SW480 (cell line): ENCODE measurements at regions not wholly inside any gene's neighbourhood (a gene's known extent, or its start where the extent isn't known, plus 50 kb on each side); places are given as distances from the start of the nearest gene placed in this dataset.

Experiments used
- DNase-seq: peaks from one replicate; pipeline ENCODE4 v3.0.0-alpha.2; 2016; ENCODE audit warnings: low spot score

GRCh38 chr17:79341816-79342215 lies 267.2 kb downstream of the ENGASE start:
- no peak for DNase-seq

DNA sequence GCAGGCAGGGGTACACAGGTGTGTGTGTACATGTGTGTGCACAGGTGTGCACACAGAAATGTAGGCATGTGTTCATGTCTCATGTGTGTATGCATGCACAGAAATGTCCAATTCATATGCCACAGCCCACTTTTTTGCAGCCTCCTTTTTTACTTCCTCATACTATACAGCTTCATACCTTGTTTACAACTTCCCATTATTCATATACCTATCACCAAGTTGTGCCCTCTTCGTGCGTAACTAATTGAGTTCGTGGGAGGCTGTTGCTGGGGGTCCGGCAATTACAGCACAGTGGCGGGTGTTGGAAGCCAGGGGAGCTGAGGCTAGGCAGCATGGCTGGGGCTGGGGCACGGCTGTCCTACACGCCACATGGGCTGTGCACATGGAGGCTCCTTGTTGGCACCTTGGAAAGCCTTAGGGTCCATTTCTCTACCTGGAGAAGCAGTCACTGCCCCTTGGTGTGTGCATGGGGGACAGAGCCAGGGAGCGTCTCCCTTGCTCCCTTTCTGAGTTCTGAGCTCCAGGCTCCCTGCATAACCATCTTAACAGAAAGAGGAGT lies 266.7 kb downstream of the ENGASE start:
- DNase-seq, result no peak

DNA sequence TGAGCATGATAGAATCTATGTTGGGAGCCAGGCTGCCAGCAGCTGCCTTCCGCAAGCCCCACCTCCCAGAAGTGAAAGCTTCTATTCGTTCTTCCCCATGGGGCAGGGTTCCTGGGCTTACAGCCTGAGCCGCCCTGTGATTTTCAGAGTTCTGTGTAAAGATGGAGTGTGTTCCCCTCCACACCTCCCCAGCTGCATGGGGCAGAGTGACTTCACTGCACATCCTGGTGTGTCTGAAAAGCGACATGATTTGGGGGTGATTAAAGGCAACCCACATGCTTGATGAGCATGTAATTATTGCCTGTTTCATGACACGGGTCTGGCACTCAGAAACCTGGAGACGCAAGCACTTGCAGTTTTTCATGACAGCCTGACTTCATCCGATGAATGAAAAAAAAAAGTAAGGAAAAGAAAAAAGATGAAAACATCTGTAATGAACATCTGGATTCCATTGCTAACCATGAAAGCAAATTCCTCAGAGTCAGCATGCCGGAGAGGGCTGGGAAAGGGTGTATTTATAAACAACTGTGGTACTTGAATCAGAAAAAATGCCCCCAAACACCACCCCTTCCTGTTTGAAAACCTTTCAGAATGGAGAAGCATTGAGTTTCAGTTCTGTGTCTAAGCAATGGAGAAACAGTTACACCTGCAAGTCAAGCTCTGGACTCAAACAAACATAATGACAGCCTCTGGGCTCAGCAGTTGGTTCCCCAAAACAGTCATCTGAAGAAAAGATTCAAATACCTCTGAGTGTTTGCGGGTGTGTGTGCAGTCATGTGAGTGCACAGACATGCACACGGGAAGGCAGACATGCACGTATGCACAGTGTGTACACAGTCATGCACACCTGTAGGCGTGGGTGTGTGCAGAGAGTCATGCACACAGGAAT lies 266.0 kb downstream of the ENGASE start:
- no peak for DNase-seq

GRCh38 chr17:79339321-79339720 lies 264.7 kb downstream of the ENGASE start:
- DNase-seq, result no peak

DNA sequence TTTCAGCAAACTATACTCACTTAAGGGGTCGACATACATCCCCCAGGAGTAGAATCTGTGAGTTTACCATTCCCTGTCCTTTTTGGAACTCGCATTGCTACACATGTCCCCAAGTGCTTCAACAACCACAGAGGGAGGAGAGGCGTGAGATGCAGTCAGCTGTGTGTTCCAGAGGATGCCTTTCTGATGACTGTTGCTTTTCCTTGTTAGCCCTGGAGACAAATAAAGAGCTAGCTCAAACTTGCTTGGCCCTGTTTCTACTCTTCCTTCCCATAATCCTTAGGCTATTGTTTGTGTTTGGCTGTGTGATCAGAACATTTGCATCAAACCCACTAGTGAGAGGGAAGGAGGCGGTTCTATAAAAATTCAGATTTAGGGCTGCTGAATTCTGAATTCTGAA lies 264.0 kb downstream of the ENGASE start:
- peak; percentile 8 for DNase-seq

GRCh38 chr17:79338152-79338551 lies 263.5 kb downstream of the ENGASE start:
- no peak for DNase-seq

GRCh38 chr17:79337053-79337452 lies 262.4 kb downstream of the ENGASE start:
- no peak for DNase-seq

DNA sequence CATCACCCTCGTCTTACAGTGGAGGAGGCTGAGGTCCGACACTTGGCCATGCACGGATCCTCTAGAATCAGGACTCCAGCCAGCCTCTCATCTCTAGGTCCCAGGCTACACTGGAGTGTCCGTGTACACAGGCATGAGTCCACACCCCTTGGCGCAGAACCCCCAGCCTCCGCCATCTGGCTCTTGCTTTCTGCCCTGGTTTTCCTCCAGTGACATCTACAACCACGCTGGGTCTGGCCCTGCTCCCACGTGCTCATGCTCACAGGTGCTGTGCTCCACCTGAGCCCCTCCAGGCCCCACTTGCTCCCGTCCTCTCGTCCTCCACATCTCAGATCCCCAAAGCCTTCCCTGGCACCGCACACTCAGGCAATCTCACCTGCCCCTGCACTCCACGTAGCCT lies 260.8 kb downstream of the ENGASE start:
- no peak for DNase-seq

GRCh38 chr17:79332011-79332554 lies 257.5 kb downstream of the ENGASE start:
- no peak for DNase-seq

GRCh38 chr17:79331492-79331891 lies 256.9 kb downstream of the ENGASE start:
- no peak for DNase-seq

- no peak for DNase-seq
These were observed 256.1 kb downstream of the ENGASE start for GRCh38 chr17:79330696-79331095.

DNA sequence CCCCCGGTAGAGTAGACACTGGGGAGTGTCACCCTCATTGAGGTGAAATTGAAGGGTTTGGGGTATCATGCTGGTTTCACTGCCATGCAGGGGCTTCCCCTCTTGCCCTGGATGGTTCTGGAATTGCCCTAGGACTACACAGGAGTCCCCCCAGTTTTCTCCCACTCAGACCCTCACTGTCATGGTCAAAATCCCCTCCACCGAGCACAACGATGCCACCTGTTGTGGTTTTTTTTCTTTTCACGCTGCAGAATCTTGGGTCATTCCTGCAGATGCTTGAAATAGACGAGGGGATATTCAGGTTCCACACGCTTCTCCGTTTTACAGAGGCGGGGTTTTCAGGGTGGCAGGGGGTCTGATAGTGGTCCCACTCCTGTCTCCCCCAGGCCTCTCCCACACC lies 255.6 kb downstream of the ENGASE start:
- no peak for DNase-seq

DNA sequence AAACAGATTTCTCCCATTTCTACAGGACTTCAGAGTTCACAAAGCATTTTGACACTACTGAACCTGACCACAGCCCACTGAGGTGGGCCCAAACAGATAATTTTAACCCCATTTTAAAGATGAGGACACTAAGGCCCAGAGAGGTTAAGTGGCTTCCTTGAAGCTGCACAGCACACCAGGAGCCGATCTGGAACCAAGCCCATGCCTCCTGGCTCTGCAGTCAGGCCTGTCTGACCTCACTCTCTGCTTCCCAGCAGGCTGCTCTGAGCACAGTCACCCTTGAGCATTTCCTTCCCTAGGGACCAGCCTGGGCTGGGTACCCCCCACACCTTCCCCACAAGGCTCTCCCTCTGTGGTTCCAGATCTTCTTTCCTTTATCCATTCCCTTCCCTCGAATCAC lies 252.2 kb downstream of the ENGASE start:
- no peak for DNase-seq

DNA sequence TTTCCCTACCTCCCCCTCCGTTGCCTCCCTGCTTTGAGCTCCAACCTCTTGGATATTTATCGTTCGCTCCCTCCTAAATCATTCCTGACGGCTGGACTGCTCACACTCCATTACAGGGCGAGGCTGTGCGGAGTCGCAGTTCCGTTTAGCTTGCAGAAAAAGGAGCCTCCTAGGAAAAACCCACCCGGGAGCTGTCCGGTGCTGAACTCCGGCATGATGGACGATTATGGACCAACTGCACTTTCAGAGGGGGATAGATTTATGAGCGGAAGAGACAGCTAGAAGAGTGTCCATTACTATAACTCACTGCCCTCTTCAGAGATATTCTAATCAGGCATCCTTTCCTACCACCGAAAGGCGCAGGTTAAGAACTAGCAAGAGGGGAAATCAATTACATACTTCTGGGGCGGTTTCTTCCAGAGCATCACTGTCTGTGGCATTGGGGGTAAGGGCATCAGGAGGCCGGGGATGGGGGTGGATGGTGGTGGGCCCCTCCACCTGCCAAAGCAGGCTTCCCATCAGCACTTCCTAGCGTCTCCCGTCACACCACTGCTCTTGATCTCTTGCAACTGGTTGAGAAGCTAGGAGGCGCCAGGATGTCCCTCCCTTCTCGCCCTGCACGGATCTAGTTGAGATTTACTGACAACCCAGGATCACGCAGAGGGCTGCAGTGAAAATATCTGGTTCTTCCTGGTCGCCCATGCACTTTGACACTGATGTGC lies 251.2 kb downstream of the ENGASE start:
- DNase-seq, result no peak

DNA sequence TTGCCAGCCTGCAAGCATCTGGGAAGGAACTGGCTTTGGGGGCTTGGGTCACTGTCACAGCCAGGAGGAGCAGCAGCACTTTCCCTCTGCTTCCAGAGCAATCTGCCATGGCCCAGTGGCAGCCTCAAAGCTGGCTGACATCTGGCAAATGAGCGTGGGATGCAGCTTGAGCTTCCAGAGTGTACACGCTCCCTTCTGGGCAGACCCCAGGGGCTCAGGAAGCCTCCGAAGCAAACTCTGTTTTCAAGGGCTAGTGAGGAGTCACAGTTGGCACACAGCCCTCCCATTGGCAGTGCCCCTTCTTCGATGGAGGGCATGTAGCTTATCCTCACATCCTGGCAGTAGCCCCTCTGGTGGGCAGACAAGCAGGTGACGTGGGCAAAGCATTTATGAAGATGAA lies 249.6 kb downstream of the ENGASE start:
- DNase-seq, result no peak

GRCh38 chr17:79323566-79323965 lies 248.9 kb downstream of the ENGASE start:
- DNase-seq, result no peak

- DNase-seq, result no peak
These were observed 247.8 kb downstream of the ENGASE start for GRCh38 chr17:79322211-79323123.

DNA sequence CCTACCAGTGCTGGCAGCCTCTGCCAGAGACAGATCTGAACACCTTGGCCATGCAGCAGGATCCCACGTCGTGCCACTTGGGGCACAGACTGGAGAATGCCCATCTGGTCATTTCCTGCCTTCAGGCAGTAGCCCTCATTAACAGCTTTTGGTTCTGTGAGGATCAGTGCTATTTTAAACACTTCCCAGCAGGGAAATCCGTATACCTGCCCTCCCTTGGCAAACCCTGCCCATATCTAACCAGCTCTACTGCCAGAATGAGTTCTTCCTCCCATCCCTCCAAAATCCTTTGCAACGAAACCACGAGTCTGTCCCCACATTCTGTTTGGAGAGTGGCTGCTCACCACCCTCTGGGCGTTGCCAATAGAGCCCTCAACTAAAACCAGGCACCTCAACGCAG lies 245.7 kb downstream of the ENGASE start:
- no peak for DNase-seq

DNA sequence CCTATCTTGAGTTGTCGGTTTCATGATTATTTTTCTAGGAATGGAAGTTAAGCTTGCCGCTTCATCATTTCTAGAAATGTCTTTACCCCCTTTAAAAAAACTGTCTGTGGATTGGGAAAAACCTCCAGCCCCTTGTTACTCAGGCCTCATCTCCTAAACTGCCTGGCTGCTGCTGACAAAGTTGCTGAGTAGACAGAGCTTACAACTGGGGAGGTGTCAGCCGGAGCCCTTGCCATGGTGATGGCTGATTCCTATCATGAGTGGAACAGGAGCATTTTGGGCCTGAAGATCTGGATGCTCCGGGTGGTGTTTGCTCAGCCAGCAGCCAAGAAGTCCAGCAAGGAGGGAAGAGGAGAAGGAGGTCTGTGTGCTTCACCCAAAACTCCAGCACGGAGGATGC lies 243.3 kb downstream of the ENGASE start:
- DNase-seq, result no peak

- DNase-seq, result no peak
These were observed 242.2 kb downstream of the ENGASE start for GRCh38 chr17:79316805-79317204.

GRCh38 chr17:79315358-79316105 lies 240.9 kb downstream of the ENGASE start:
- no peak for DNase-seq
